Mucosa of descending colon (tissue), 3 donors: ENCODE measurements at regions not wholly inside any gene's neighbourhood (a gene's known extent, or its start where the extent isn't known, plus 50 kb on each side); places are given as distances from the start of the nearest gene placed in this dataset.
A peak's percentile ranks its signal among the peaks of the same experiment; 100 is the strongest.

Experiments
- ATAC-seq: fragments of 200-7000 bp; cut with Tn5 transposase; one replicate; pipeline ENCODE4 v1.9.1; 2020; ENCODE audit warnings: mild to moderate bottlenecking, moderate library complexity
- DNase-seq, 3 donors: peaks; one replicate each; pipeline ENCODE4 v3.0.0-alpha.2; 2020
- H3K36me3 ChIP-seq: fragments of 200-600 bp; one replicate; pipeline ENCODE4 v1.8.0; 2021; ENCODE audit warnings: low read depth, mild to moderate bottlenecking
- H3K4me1 ChIP-seq: fragments of 200-600 bp; one replicate; pipeline ENCODE4 v1.8.0; 2021; ENCODE audit warnings: low read depth, mild to moderate bottlenecking
- H3K4me3 ChIP-seq: fragments of 200-600 bp; one replicate; pipeline ENCODE4 v1.8.0; 2021; ENCODE audit warnings: mild to moderate bottlenecking
- H3K9me3 ChIP-seq: fragments of 200-600 bp; one replicate; pipeline ENCODE4 v1.8.0; 2021; ENCODE audit warnings: mild to moderate bottlenecking
- CTCF ChIP-seq: fragments of 200-600 bp; IDR thresholded peaks from one replicate; pipeline ENCODE4 v1.8.0; 2022; ENCODE audit warnings: antibody characterized with exemption, mild to moderate bottlenecking
- intact Hi-C, 2 donors: fragments of 100-400 bp; cut with DNase I in 1 of 2; cut with micrococcal nuclease in 1 of 2; formaldehyde crosslinking; loops; one replicate each; pipeline versions ENCODE4 v1.11.0 to v1.11.1; 2022; cut with DNase I, micrococcal nuclease
- donor health status: DM: no; HTN: no; CAD: no; lungs with moderate emphysema.
- donor health status: DM: no; HTN: no; CAD: no.
- donor health status: DM: no; HTN: yes; CAD: no.

GRCh38 chr16:35195173-35195863, 1735.9 kb downstream of the TP53TG3F start:
- ATAC-seq (no peak), DNase-seq (no peak)
- Histone ChIP-seq H3K4me3 (no peak overlapping the region), H3K36me3 (no peaks in the 10 kb centered on the region), H3K4me1 (no peaks in the 10 kb centered on the region), H3K9me3 (peaks cover 65% of the 10 kb centered on the region)
- TF ChIP-seq CTCF: no peak
- intact Hi-C loops: no loop called here

- intact Hi-C loops: no loop called here
Observed at GRCh38 chr16:35195864-35196216, 1736.4 kb downstream of the TP53TG3F start.

GRCh38 chr16:35196313-35196712, 1736.9 kb downstream of the TP53TG3F start:
- DNase-seq (no peak), ATAC-seq (no peak)
- Histone ChIP-seq H3K36me3 (no peaks in the 10 kb centered on the region), H3K4me3 (no peak overlapping the region), H3K9me3 (peaks cover 65% of the 10 kb centered on the region), H3K4me1 (no peaks in the 10 kb centered on the region)
- intact Hi-C loops: no loop called here
- TF ChIP-seq CTCF: no peak

More at GRCh38 chr16:35195864-35196216, 1736.4 kb downstream of the TP53TG3F start:
- Histone ChIP-seq H3K4me3 (no peak overlapping the region), H3K36me3 (no peaks in the 10 kb centered on the region), H3K9me3 (peaks cover 65% of the 10 kb centered on the region), H3K4me1 (no peaks in the 10 kb centered on the region)
- peak in 1 of 3 donors; percentile 33 for DNase-seq
- ATAC-seq: no peak
- TF ChIP-seq CTCF: no peak

- no peak for TF ChIP-seq CTCF
- no peak overlapping the region for H3K4me3 ChIP-seq
- ATAC-seq (no peak), DNase-seq (no peak)
- intact Hi-C loops: no loop called here
- no peaks in the 10 kb centered on the region for H3K4me1 ChIP-seq
- H3K9me3 ChIP-seq: peaks cover 67% of the 10 kb centered on the region
- H3K36me3 ChIP-seq: no peaks in the 10 kb centered on the region
Observed at GRCh38 chr16:35197656-35198055, 1738.2 kb downstream of the TP53TG3F start.

- ATAC-seq: no peak
- Histone ChIP-seq H3K36me3 (no peaks in the 10 kb centered on the region), H3K9me3 (peaks cover 66% of the 10 kb centered on the region), H3K4me1 (no peaks in the 10 kb centered on the region), H3K4me3 (no peak overlapping the region)
- intact Hi-C loops: no loop called here
- DNase-seq: no peak
- no peak for TF ChIP-seq CTCF
Observed at GRCh38 chr16:35198223-35199199, 1739.1 kb downstream of the TP53TG3F start.
